ENCODE measurements at regions not wholly inside any gene's neighbourhood (a gene's known extent, or its start where the extent isn't known, plus 50 kb on each side); places are given as distances from the start of the nearest gene placed in this dataset.

DNA sequence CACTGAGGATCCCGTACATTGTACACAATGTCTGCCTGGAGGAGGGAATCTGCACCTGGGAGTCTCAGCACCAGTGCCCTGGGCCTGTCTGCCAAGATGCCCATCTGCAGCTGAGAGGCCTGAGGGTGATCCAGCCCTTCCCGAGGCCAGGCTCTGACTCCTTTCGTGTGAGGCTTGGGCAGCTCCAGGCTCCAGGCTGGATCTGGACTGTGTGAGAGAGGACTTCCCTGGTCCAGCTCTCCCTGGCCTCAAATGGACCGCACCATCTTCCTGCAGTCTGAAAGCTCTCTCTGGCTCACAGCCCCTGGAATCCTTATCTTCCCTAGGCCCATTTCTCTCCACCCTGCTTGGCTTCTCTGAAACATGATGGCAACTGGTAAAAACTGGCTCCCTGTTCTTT lies 324.6 kb downstream of the DYSF start (continued):
- TF ChIP-seq, protein P1, sequence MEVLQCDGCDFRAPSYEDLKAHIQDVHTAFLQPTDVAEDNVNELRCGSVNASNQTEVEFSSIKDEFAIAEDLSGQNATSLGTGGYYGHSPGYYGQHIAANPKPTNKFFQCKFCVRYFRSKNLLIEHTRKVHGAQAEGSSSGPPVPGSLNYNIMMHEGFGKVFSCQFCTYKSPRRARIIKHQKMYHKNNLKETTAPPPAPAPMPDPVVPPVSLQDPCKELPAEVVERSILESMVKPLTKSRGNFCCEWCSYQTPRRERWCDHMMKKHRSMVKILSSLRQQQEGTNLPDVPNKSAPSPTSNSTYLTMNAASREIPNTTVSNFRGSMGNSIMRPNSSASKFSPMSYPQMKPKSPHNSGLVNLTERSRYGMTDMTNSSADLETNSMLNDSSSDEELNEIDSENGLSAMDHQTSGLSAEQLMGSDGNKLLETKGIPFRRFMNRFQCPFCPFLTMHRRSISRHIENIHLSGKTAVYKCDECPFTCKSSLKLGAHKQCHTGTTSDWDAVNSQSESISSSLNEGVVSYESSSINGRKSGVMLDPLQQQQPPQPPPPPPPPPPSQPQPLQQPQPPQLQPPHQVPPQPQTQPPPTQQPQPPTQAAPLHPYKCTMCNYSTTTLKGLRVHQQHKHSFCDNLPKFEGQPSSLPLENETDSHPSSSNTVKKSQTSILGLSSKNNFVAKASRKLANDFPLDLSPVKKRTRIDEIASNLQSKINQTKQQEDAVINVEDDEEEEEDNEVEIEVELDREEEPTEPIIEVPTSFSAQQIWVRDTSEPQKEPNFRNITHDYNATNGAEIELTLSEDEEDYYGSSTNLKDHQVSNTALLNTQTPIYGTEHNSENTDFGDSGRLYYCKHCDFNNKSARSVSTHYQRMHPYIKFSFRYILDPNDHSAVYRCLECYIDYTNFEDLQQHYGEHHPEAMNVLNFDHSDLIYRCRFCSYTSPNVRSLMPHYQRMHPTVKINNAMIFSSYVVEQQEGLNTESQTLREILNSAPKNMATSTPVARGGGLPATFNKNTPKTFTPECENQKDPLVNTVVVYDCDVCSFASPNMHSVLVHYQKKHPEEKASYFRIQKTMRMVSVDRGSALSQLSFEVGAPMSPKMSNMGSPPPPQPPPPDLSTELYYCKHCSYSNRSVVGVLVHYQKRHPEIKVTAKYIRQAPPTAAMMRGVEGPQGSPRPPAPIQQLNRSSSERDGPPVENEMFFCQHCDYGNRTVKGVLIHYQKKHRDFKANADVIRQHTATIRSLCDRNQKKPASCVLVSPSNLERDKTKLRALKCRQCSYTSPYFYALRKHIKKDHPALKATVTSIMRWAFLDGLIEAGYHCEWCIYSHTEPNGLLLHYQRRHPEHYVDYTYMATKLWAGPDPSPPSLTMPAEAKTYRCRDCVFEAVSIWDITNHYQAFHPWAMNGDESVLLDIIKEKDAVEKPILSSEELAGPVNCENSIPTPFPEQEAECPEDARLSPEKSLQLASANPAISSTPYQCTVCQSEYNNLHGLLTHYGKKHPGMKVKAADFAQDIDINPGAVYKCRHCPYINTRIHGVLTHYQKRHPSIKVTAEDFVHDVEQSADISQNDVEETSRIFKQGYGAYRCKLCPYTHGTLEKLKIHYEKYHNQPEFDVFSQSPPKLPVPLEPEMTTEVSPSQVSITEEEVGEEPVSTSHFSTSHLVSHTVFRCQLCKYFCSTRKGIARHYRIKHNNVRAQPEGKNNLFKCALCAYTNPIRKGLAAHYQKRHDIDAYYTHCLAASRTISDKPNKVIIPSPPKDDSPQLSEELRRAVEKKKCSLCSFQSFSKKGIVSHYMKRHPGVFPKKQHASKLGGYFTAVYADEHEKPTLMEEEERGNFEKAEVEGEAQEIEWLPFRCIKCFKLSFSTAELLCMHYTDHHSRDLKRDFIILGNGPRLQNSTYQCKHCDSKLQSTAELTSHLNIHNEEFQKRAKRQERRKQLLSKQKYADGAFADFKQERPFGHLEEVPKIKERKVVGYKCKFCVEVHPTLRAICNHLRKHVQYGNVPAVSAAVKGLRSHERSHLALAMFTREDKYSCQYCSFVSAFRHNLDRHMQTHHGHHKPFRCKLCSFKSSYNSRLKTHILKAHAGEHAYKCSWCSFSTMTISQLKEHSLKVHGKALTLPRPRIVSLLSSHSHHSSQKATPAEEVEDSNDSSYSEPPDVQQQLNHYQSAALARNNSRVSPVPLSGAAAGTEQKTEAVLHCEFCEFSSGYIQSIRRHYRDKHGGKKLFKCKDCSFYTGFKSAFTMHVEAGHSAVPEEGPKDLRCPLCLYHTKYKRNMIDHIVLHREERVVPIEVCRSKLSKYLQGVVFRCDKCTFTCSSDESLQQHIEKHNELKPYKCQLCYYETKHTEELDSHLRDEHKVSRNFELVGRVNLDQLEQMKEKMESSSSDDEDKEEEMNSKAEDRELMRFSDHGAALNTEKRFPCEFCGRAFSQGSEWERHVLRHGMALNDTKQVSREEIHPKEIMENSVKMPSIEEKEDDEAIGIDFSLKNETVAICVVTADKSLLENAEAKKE (CRISPR knock-in tag; IDR thresholded peaks at IDR 0.05) = no peak
- TF ChIP-seq ZNF331 (CRISPR knock-in tag; IDR thresholded peaks at IDR 0.05; ENCODE audit: low read depth) = no peak
- TF ChIP-seq, protein P2, sequence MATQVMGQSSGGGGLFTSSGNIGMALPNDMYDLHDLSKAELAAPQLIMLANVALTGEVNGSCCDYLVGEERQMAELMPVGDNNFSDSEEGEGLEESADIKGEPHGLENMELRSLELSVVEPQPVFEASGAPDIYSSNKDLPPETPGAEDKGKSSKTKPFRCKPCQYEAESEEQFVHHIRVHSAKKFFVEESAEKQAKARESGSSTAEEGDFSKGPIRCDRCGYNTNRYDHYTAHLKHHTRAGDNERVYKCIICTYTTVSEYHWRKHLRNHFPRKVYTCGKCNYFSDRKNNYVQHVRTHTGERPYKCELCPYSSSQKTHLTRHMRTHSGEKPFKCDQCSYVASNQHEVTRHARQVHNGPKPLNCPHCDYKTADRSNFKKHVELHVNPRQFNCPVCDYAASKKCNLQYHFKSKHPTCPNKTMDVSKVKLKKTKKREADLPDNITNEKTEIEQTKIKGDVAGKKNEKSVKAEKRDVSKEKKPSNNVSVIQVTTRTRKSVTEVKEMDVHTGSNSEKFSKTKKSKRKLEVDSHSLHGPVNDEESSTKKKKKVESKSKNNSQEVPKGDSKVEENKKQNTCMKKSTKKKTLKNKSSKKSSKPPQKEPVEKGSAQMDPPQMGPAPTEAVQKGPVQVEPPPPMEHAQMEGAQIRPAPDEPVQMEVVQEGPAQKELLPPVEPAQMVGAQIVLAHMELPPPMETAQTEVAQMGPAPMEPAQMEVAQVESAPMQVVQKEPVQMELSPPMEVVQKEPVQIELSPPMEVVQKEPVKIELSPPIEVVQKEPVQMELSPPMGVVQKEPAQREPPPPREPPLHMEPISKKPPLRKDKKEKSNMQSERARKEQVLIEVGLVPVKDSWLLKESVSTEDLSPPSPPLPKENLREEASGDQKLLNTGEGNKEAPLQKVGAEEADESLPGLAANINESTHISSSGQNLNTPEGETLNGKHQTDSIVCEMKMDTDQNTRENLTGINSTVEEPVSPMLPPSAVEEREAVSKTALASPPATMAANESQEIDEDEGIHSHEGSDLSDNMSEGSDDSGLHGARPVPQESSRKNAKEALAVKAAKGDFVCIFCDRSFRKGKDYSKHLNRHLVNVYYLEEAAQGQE (IDR thresholded peaks at IDR 0.05; ENCODE audit: unreplicated experiment) = no peak

- H3K27ac ChIP-seq (ENCODE audit: low read depth) = no peak overlapping the region
- H3K4me1 Mint-ChIP-seq = no peaks in the 10 kb centered on the region
- H2AFZ ChIP-seq = no peak overlapping the region
- H3K4me1 ChIP-seq (ENCODE audit: insufficient read depth) = no peaks in the 10 kb centered on the region
- no peak overlapping the region for H3K4me3 ChIP-seq
- no peak overlapping the region for H3K27ac Mint-ChIP-seq
- H3K9me3 Mint-ChIP-seq = no peaks in the 10 kb centered on the region; the same call in 1 of the 3 replicates
- DNase-seq (ENCODE audit: low spot score) (no peak), ATAC-seq (no peak)
- H3K27me3 ChIP-seq (ENCODE audit: insufficient read depth) = no peaks in the 10 kb centered on the region
- peaks cover 2% of the 10 kb centered on the region for H3K27me3 Mint-ChIP-seq (ENCODE audit: insufficient read depth, low read depth, poor library complexity)
- no peaks in the 10 kb centered on the region for H3K79me2 ChIP-seq (replicated peaks; ENCODE audit: insufficient read depth)
- H3K4me2 ChIP-seq = no peak overlapping the region
- no peaks in the 10 kb centered on the region for H4K20me1 ChIP-seq (replicated peaks; ENCODE audit: insufficient read depth)
- no peaks in the 10 kb centered on the region for H3K36me3 Mint-ChIP-seq (ENCODE audit: low read depth)
- no peaks in the 10 kb centered on the region for H3K9me2 ChIP-seq (ENCODE audit: insufficient read depth)
- no peaks in the 10 kb centered on the region for H3F3A ChIP-seq (replicated peaks; ENCODE audit: low read depth)
- no peaks in the 10 kb centered on the region for H3K36me3 ChIP-seq (ENCODE audit: insufficient read depth)
- no peak overlapping the region for H3K4me3 Mint-ChIP-seq
- no peak for TF ChIP-seq EZH2phosphoT487 (IDR thresholded peaks at IDR 0.05; ENCODE audit: unreplicated experiment)
- TF ChIP-seq, protein P1 (CRISPR knock-in tag; IDR thresholded peaks at IDR 0.05) = no peak
These were observed 322.9 kb downstream of the DYSF start for GRCh38 chr2:71776227-71776626.
